ENCODE measurements at regions not wholly inside any gene's neighbourhood (a gene's known extent, or its start where the extent isn't known, plus 50 kb on each side); places are given as distances from the start of the nearest gene placed in this dataset.
"Not testable (repeated sequence)": the region's sequence is repeated elsewhere in the genome, so short reads cannot be mapped to it uniquely, and the experiment has no call there.

DNA sequence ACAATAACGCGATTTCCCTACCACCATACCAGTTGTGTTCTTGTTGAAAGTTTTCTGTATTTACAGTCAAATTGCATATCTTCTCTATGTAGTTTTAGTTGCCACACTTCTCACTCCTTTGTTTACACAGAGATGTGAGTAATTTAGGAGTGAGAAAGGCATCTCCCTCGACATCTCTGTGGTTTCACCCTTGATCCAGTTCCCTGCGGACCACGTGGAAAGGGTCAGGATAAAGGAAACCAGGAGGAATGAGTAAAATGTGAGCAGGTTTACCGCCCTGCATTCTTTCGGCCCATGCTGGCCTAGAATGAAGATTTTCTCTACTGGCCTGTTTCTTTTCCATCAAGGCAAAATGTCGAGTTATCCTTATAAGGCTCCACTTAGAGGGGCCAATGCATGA, 83.2 kb upstream of the WIPF3 start:
- not testable (repeated sequence) for TF ChIP-seq CTCF (IDR thresholded peaks at IDR 0.05; ENCODE audit: low read depth, low read length, poor library complexity, severe bottlenecking); EZH2phosphoT487 (IDR thresholded peaks at IDR 0.05; ENCODE audit: borderline replicate concordance, low read length)

Measured in DOHH2 (cell line).